HEK293 (cell line): ENCODE measurements at regions not wholly inside any gene's neighbourhood (a gene's known extent, or its start where the extent isn't known, plus 50 kb on each side); places are given as distances from the start of the nearest gene placed in this dataset.

ENCODE experiments used
- CTCF ChIA-PET: fragments of 350-600 bp; formaldehyde crosslinking; extraction: SDS; loops from one replicate; lab custom pipeline; 2021; ENCODE audit warnings: antibody characterized with exemption; lab: Yijun Ruan, JAX
- POLR2A ChIA-PET: fragments of 300-600 bp; formaldehyde crosslinking; extraction: SDS; loops from one replicate; lab custom pipeline; 2020; ENCODE audit warnings: antibody characterized with exemption, inconsistent platforms; lab: Yijun Ruan, JAX
- H3K27ac ChIP-seq: fragments of 200-500 bp; sonication (Bioruptor generic); 2 replicates; pipeline ENCODE4 v1.5.1; 2014; ENCODE audit warnings: low read depth, low read length, control low read depth, inconsistent platforms; ENCODE audit errors: extremely low read depth
- H3K36me3 ChIP-seq, 2 experiments: fragments of 200-500 bp in 1 of 2; sonication (Bioruptor generic) in 1 of 2; 1 replicate in 1 of 2; 2 replicates in 1 of 2; pipeline ENCODE4 v1.5.1; 2014 to 2017; ENCODE audit warnings: inconsistent platforms in 2 of 2, low read length in 2 of 2; ENCODE audit not compliant: control insufficient read depth in 2 of 2, insufficient read depth in 1 of 2
- H3K4me1 ChIP-seq: fragments of 200-500 bp; sonication (Bioruptor generic); 2 replicates; pipeline ENCODE4 v1.5.1; 2014; ENCODE audit warnings: mild to moderate bottlenecking, low read length, inconsistent platforms; ENCODE audit not compliant: control insufficient read depth, insufficient read depth
- H3K4me3 ChIP-seq: 2 replicates; pipeline ENCODE4 v1.5.1; 2011; ENCODE audit warnings: low read depth, mild to moderate bottlenecking, control low read depth, low read length, moderate library complexity
- H3K9me3 ChIP-seq: fragments of 200-500 bp; sonication (Bioruptor generic); 2 replicates; pipeline ENCODE4 v1.5.1; 2014; ENCODE audit warnings: low read depth, low read length, inconsistent platforms; ENCODE audit not compliant: control insufficient read depth, insufficient read depth
- INSM2 ChIP-seq: fragments of 450-650 bp; formaldehyde crosslinking; IDR thresholded peaks from 2 replicates; pipeline ENCODE4 v1.5.1; 2016; ENCODE audit warnings: missing biosample characterization, missing genetic modification characterization
- PRDM6 ChIP-seq: fragments of 450-650 bp; formaldehyde crosslinking; IDR thresholded peaks from 2 replicates; pipeline ENCODE4 v1.5.1; 2017; ENCODE audit warnings: missing biosample characterization, missing genetic modification characterization
- SP7 ChIP-seq: fragments of 450-650 bp; formaldehyde crosslinking; IDR thresholded peaks from 2 replicates; pipeline ENCODE4 v1.5.1; 2016; ENCODE audit warnings: missing biosample characterization, missing genetic modification characterization
- ZBTB10 ChIP-seq: fragments of 450-650 bp; formaldehyde crosslinking; IDR thresholded peaks from 2 replicates; pipeline ENCODE4 v1.5.1; 2016; ENCODE audit warnings: missing biosample characterization, missing genetic modification characterization
- ZBTB11 ChIP-seq: fragments of 450-650 bp; formaldehyde crosslinking; conservative IDR thresholded peaks from 2 replicates; pipeline ENCODE4 v1.5.1; 2016; ENCODE audit warnings: low read depth, missing biosample characterization, missing genetic modification characterization
- ZFP69B ChIP-seq: fragments of 450-650 bp; formaldehyde crosslinking; IDR thresholded peaks from 2 replicates; pipeline ENCODE4 v1.5.1; 2016; ENCODE audit warnings: missing biosample characterization, missing genetic modification characterization
- ZNF114 ChIP-seq: fragments of 450-650 bp; formaldehyde crosslinking; IDR thresholded peaks from 2 replicates; pipeline ENCODE4 v1.5.0; 2017; ENCODE audit warnings: missing biosample characterization, missing genetic modification characterization
- ZNF133 ChIP-seq: fragments of 450-650 bp; formaldehyde crosslinking; IDR thresholded peaks from 2 replicates; pipeline ENCODE4 v1.5.1; 2016; ENCODE audit warnings: missing biosample characterization, missing genetic modification characterization
- ZNF148 ChIP-seq: fragments of 450-650 bp; formaldehyde crosslinking; IDR thresholded peaks from 2 replicates; pipeline ENCODE4 v1.5.0; 2017; ENCODE audit warnings: missing biosample characterization, missing genetic modification characterization, borderline replicate concordance
- ZNF214 ChIP-seq: fragments of 450-650 bp; formaldehyde crosslinking; IDR thresholded peaks from 2 replicates; pipeline ENCODE4 v1.5.1; 2017; ENCODE audit warnings: missing biosample characterization, mild to moderate bottlenecking, missing genetic modification characterization, borderline replicate concordance
- ZNF221 ChIP-seq: fragments of 450-650 bp; formaldehyde crosslinking; IDR thresholded peaks from 2 replicates; pipeline ENCODE4 v1.5.1; 2017; ENCODE audit warnings: missing biosample characterization, missing genetic modification characterization, borderline replicate concordance
- ZNF513 ChIP-seq: fragments of 450-650 bp; IDR thresholded peaks from 2 replicates; pipeline ENCODE4 v1.5.1; 2018; ENCODE audit warnings: missing biosample characterization, missing genetic modification characterization
- ZNF580 ChIP-seq: fragments of 450-650 bp; formaldehyde crosslinking; IDR thresholded peaks from 2 replicates; pipeline ENCODE4 v1.5.1; 2016; ENCODE audit warnings: missing biosample characterization, missing genetic modification characterization
- ZNF645 ChIP-seq: fragments of 450-650 bp; formaldehyde crosslinking; IDR thresholded peaks from 2 replicates; pipeline ENCODE4; 2016; ENCODE audit warnings: missing biosample characterization, missing genetic modification characterization
- ZNF785 ChIP-seq: fragments of 450-650 bp; formaldehyde crosslinking; IDR thresholded peaks from 2 replicates; pipeline ENCODE4 v1.5.1; 2016; ENCODE audit warnings: missing biosample characterization, missing genetic modification characterization

GRCh38 chr21:19547951-19548840, 1144.6 kb upstream of the TMPRSS15 start:
- ChIA-PET POLR2A (no interaction called here), CTCF (no interaction called here)
- TF ChIP-seq ZNF148 (tag by site-specific recombination) = no peak
- TF ChIP-seq SP7 (tag by site-specific recombination) = no peak
- TF ChIP-seq ZBTB11 (tag by site-specific recombination) = no peak
- TF ChIP-seq ZNF221 (tag by site-specific recombination) = no peak
- no peak for TF ChIP-seq ZNF214 (tag by site-specific recombination)
- no peak for TF ChIP-seq ZBTB10 (tag by site-specific recombination)
- TF ChIP-seq ZFP69B (tag by site-specific recombination) = no peak
- no peak for TF ChIP-seq ZNF785 (tag by site-specific recombination)
- no peak for TF ChIP-seq ZNF645
- no peak for TF ChIP-seq ZNF580 (tag by site-specific recombination)
- no peak for TF ChIP-seq ZNF513 (tag by site-specific recombination)
- no peak for TF ChIP-seq ZNF133
- no peak for TF ChIP-seq INSM2 (tag by site-specific recombination)
- no peak for TF ChIP-seq PRDM6 (tag by site-specific recombination)
- no peak for TF ChIP-seq ZNF114
- Histone ChIP-seq H3K9me3 (no peaks in the 10 kb centered on the region), H3K4me1 (no peaks in the 10 kb centered on the region), H3K27ac (no peak overlapping the region), H3K4me3 (no peak overlapping the region), H3K36me3 (no peaks in the 10 kb centered on the region)
